ENCODE measurements at regions not wholly inside any gene's neighbourhood (a gene's known extent, or its start where the extent isn't known, plus 50 kb on each side); places are given as distances from the start of the nearest gene placed in this dataset.

DNA sequence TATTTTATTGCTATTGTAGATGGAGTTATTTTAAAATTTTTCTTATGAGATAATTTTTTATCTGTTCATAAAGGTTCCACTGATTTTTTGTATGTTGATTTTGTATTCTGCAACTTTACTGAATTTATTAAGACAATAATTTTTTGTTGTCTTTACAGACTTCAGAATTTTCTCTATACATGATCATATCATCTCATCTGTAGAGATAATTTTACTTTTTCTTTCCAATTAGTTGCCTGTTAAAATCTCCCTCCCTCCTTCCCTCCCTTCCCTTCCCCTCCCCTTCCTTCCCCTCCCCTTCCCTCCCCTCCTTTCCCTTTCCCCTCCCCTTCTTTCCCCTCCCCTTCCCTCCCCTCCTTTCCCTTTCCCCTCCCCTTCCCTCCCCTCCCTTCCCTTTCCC, 378.1 kb downstream of the SOCS6 start:
- TF ChIP-seq EZH2 (IDR thresholded peaks at IDR 0.05; ENCODE audit: borderline replicate concordance, low read depth, low read length, poor library complexity, severe bottlenecking) = no peak
- TF ChIP-seq, protein P1, sequence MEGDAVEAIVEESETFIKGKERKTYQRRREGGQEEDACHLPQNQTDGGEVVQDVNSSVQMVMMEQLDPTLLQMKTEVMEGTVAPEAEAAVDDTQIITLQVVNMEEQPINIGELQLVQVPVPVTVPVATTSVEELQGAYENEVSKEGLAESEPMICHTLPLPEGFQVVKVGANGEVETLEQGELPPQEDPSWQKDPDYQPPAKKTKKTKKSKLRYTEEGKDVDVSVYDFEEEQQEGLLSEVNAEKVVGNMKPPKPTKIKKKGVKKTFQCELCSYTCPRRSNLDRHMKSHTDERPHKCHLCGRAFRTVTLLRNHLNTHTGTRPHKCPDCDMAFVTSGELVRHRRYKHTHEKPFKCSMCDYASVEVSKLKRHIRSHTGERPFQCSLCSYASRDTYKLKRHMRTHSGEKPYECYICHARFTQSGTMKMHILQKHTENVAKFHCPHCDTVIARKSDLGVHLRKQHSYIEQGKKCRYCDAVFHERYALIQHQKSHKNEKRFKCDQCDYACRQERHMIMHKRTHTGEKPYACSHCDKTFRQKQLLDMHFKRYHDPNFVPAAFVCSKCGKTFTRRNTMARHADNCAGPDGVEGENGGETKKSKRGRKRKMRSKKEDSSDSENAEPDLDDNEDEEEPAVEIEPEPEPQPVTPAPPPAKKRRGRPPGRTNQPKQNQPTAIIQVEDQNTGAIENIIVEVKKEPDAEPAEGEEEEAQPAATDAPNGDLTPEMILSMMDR (conservative IDR thresholded peaks at IDR 0.05; ENCODE audit: low read depth, low read length) = no peak

Measured in A673 (cell line).